Breast epithelium (tissue), 4 donors: ENCODE measurements at regions not wholly inside any gene's neighbourhood (a gene's known extent, or its start where the extent isn't known, plus 50 kb on each side); places are given as distances from the start of the nearest gene placed in this dataset.
"Not testable (repeated sequence)": the region's sequence is repeated elsewhere in the genome, so short reads cannot be mapped to it uniquely, and the experiment has no call there.

ENCODE experiments used
- DNase-seq, 2 donors: peaks; one replicate each; pipeline ENCODE4 v3.0.0-alpha.2; 2019; ENCODE audit warnings: low spot score in 2 of 2
- H3K27ac ChIP-seq, 2 donors: fragments of 200-600 bp; sonication (generic) in 1 of 2; one replicate each; pipeline ENCODE4 v1.5.1; 2016 to 2019; ENCODE audit warnings: mild to moderate bottlenecking in 1 of 2
- H3K27me3 ChIP-seq, 2 donors: fragments of 200-600 bp; sonication (generic) in 1 of 2; one replicate each; pipeline versions ENCODE4 v1.5.1 to v1.6.0; 2017 to 2019; ENCODE audit warnings: control low read depth in 1 of 2, mild to moderate bottlenecking in 1 of 2
- H3K36me3 ChIP-seq: fragments of 200-600 bp; one replicate; pipeline ENCODE4 v1.5.1; 2019
- H3K4me1 ChIP-seq, 2 donors: fragments of 200-600 bp; sonication (generic); one replicate each; pipeline ENCODE4 v1.5.1; 2016 to 2019; ENCODE audit warnings: control low read depth in 1 of 2
- H3K4me3 ChIP-seq, 3 donors: fragments of 200-600 bp; sonication (generic); 1 replicate in 2 of 3; 2 replicates in 1 of 3; pipeline ENCODE4 v1.5.1; 2016 to 2019; ENCODE audit warnings: mild to moderate bottlenecking in 3 of 3, moderate library complexity in 2 of 3
- H3K9me3 ChIP-seq, 2 donors: fragments of 200-600 bp; sonication (generic) in 1 of 2; one replicate each; pipeline ENCODE4 v1.5.1; 2016 to 2019; ENCODE audit warnings: control low read depth in 1 of 2
- POLR2A ChIP-seq: fragments of 450-650 bp; IDR thresholded peaks from one replicate; pipeline ENCODE4 v1.6.1; 2016; ENCODE audit warnings: antibody characterized with exemption, mild to moderate bottlenecking, moderate library complexity
- POLR2AphosphoS5 ChIP-seq, 3 donors: sonication (generic); formaldehyde crosslinking; IDR thresholded peaks; one replicate each; pipeline ENCODE4 v1.6.1; 2017; ENCODE audit warnings: antibody characterized with exemption in 3 of 3
- intact Hi-C: fragments of 100-400 bp; cut with DNase I; formaldehyde crosslinking; loops from one replicate; pipeline ENCODE4 v1.15.1; 2023; ENCODE audit warnings: low total_unique reads
- TF ChIP-seq, protein P1 (sequence below), 3 donors: fragments of 450-650 bp; IDR thresholded peaks; one replicate each; pipeline ENCODE4 v1.5.1; 2016 to 2017; ENCODE audit warnings: antibody characterized with exemption in 3 of 3, mild to moderate bottlenecking in 3 of 3, moderate library complexity in 3 of 3

DNA sequence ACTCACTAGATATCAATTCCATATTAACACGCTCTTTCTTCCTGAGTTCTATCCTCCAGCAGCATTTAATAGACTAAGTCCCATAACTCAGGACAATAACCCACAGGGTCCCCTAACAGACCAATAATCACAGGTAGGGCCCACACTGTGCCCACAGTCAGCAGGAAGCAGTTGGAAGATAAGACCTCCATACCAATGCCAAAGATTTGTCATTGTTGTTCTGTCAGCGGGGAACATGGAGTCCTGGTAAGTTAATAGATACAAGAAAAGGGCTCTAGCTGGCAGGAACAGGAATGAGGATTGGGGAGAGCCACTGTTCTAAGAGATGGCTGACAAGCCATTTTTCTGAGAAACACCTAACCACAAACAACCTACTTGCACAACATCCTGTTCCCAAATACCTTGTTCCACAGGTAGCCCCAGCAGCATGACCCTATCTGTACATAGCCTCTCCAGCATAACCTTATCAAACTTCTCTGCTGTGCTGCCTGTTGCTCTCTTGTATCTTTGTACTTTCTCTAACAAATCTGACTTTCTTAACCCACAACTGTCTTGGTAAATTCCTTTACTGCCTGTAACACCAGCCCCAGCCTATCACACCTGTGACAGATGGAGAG, 142.0 kb upstream of the KCNJ15 start:
- H3K27me3 ChIP-seq: no peaks in the 10 kb centered on the region
- intact Hi-C loops: no loop called here
- H3K9me3 ChIP-seq: no peaks in the 10 kb centered on the region
- H3K27ac ChIP-seq: no peak overlapping the region
- no peak for DNase-seq
- TF ChIP-seq POLR2A (no peak), POLR2AphosphoS5 (IDR thresholded peaks at IDR 0.05) (no peak)
- TF ChIP-seq, protein P1, sequence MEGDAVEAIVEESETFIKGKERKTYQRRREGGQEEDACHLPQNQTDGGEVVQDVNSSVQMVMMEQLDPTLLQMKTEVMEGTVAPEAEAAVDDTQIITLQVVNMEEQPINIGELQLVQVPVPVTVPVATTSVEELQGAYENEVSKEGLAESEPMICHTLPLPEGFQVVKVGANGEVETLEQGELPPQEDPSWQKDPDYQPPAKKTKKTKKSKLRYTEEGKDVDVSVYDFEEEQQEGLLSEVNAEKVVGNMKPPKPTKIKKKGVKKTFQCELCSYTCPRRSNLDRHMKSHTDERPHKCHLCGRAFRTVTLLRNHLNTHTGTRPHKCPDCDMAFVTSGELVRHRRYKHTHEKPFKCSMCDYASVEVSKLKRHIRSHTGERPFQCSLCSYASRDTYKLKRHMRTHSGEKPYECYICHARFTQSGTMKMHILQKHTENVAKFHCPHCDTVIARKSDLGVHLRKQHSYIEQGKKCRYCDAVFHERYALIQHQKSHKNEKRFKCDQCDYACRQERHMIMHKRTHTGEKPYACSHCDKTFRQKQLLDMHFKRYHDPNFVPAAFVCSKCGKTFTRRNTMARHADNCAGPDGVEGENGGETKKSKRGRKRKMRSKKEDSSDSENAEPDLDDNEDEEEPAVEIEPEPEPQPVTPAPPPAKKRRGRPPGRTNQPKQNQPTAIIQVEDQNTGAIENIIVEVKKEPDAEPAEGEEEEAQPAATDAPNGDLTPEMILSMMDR (IDR thresholded peaks at IDR 0.05): no peak
- H3K4me3 ChIP-seq: no peak overlapping the region
- no peaks in the 10 kb centered on the region for H3K4me1 ChIP-seq
- no peaks in the 10 kb centered on the region for H3K36me3 ChIP-seq

DNA sequence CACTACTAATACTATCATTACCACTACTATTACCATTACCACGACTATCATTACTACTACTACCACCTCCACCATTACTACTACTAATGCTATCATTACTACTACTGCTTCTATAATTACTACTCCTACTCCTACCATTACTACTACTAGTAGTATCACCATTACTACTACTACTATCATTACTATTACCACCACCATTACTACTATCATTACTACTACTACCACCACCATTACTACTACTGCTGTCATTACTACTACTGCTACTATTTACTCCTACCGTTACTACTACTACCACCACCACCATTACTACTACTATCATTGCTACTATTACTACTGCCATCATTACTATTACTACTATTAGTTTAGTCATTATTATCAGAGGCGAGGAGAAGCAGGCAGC, 140.9 kb upstream of the KCNJ15 start:
- intact Hi-C loops: no loop called here
- H3K4me3 ChIP-seq: no peak overlapping the region

DNA sequence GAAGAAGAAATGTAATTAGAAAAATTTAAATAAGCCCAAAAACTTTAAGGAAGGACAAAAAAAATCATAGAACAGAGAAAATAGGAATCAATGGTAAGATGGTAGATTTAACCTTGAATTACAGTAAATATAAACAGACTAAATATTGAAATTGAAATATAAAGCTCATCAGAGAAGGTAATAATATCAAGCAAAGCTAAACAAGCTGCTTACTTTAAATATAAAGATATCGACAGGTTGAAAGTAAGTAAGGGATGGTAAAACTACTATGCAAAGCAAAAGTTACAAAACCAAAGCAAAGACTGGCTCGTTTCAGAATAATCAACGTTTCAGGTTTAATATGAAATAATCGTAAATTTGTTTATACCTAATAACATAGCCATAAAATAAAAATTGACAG, 137.0 kb upstream of the KCNJ15 start:
- no peak overlapping the region for H3K4me3 ChIP-seq
- no peaks in the 10 kb centered on the region for H3K36me3 ChIP-seq
- no peaks in the 10 kb centered on the region for H3K27me3 ChIP-seq
- no peaks in the 10 kb centered on the region for H3K4me1 ChIP-seq
- DNase-seq: no peak
- intact Hi-C loops: no loop called here
- TF ChIP-seq, protein P1 (IDR thresholded peaks at IDR 0.05): no peak
- no peak for TF ChIP-seq POLR2AphosphoS5 (IDR thresholded peaks at IDR 0.05)
- no peak for TF ChIP-seq POLR2A
- no peaks in the 10 kb centered on the region for H3K9me3 ChIP-seq
- no peak overlapping the region for H3K27ac ChIP-seq

More for the DNA sequence above, 140.9 kb upstream of the KCNJ15 start:
- no peaks in the 10 kb centered on the region for H3K9me3 ChIP-seq
- no peaks in the 10 kb centered on the region for H3K36me3 ChIP-seq
- no peaks in the 10 kb centered on the region for H3K27me3 ChIP-seq
- TF ChIP-seq, protein P1 (IDR thresholded peaks at IDR 0.05): no peak
- TF ChIP-seq POLR2AphosphoS5 (IDR thresholded peaks at IDR 0.05) (no peak), POLR2A (no peak)
- DNase-seq: no peak
- no peak overlapping the region for H3K27ac ChIP-seq
- H3K4me1 ChIP-seq: no peaks in the 10 kb centered on the region

DNA sequence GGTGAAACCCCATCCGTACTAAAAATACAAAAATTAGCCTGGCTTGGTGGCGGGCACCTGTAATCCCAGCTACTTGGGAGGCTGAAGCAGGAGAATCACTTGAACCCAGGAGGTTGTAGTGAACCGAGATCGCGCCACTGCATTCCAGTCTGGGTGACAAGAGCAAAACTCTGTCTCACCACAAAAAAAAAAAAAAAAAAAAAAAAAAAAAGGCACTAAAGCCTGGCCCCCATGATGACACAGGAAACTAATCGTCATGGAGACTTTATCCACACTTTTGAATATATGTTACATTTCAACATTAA, 136.2 kb upstream of the KCNJ15 start:
- DNase-seq, H3K4me1 ChIP-seq, H3K4me3 ChIP-seq, intact Hi-C loops, H3K27ac ChIP-seq, H3K27me3 ChIP-seq, H3K9me3 ChIP-seq, H3K36me3 ChIP-seq: not testable (repeated sequence)

DNA sequence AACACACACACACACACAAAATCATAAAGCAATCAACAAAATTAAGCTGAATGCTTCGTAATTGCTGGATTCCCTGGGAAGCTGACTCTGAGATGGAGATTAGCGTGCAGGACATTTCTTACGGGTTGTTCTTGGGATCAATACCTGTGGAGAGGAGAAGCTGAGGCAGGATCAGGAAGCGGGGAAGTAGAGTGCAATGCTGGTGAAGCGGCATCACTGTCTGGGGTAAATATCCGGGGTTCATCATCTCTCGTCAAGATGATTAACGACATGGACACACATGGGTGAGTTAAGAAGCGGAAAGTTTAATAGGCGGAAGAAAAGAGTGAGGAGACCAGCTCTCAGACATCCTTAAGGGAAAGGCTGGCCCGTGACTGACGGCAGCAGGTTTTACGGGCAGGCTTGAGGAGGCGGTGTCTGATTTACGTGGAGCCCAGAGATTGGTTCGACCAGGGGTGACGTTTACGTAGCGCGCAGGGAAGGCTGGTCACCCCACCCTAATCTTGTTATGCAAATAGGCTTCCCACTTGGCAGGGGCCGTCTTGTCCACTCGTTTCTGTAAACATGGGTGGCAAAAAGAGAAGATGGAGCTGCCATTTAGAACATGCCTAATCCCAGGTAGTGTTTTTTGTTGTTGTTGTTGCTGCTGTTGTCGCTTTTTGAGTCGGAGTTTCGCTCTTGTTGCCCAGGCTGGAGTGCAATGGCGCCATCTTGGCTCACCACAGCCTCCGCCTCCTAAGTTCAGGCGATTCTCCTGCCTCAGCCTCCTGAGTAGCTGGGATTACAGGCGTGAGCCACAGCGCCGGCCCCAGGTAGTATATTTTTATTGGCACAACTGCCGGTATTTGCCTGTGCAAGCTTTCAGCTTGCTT, 135.6 kb upstream of the KCNJ15 start:
- H3K4me3 ChIP-seq: no peak overlapping the region
- H3K4me1 ChIP-seq: no peaks in the 10 kb centered on the region
- DNase-seq: no peak
- H3K9me3 ChIP-seq: no peaks in the 10 kb centered on the region
- TF ChIP-seq POLR2AphosphoS5 (IDR thresholded peaks at IDR 0.05): no peak
- TF ChIP-seq POLR2A: no peak
- TF ChIP-seq, protein P1 (IDR thresholded peaks at IDR 0.05): no peak
- H3K27ac ChIP-seq: no peak overlapping the region
- no peaks in the 10 kb centered on the region for H3K36me3 ChIP-seq
- intact Hi-C loops: no loop called here
- no peaks in the 10 kb centered on the region for H3K27me3 ChIP-seq
